WTC11 (cell line): ENCODE measurements at regions not wholly inside any gene's neighbourhood (a gene's known extent, or its start where the extent isn't known, plus 50 kb on each side); places are given as distances from the start of the nearest gene placed in this dataset.

Experiments used
- GABPB1 ChIP-seq: sonication (generic); formaldehyde crosslinking; IDR thresholded peaks from 2 replicates; pipeline ENCODE4 v1.8.1; 2023; ENCODE audit warnings: mild to moderate bottlenecking, missing genetic modification reagents
- KAT7 ChIP-seq: sonication (generic); formaldehyde crosslinking; IDR thresholded peaks from 2 replicates; pipeline ENCODE4 v1.8.1; 2023; ENCODE audit warnings: missing genetic modification reagents, mild to moderate bottlenecking, borderline replicate concordance
- NR3C1 ChIP-seq: sonication (generic); formaldehyde crosslinking; conservative IDR thresholded peaks from 2 replicates; pipeline ENCODE4 v1.8.1; 2023; ENCODE audit warnings: low read depth, mild to moderate bottlenecking, missing genetic modification reagents
- SMAD3 ChIP-seq: sonication (generic); formaldehyde crosslinking; IDR thresholded peaks from 2 replicates; pipeline ENCODE4 v1.8.0; 2022; ENCODE audit warnings: missing genetic modification reagents, mild to moderate bottlenecking, borderline replicate concordance
- SMAD4 ChIP-seq: sonication (generic); formaldehyde crosslinking; IDR thresholded peaks from 2 replicates; pipeline ENCODE4 v1.8.0; 2022; ENCODE audit warnings: mild to moderate bottlenecking, missing genetic modification reagents
- TF ChIP-seq, protein P1 (sequence below): fragments of 200-600 bp; IDR thresholded peaks from 2 replicates; pipeline ENCODE4 v1.8.0; 2022; ENCODE audit warnings: antibody characterized with exemption
- TF ChIP-seq, protein P2 (sequence below): sonication (generic); formaldehyde crosslinking; IDR thresholded peaks from 2 replicates; pipeline ENCODE4 v1.8.1; 2023; ENCODE audit warnings: mild to moderate bottlenecking, missing genetic modification reagents, moderate library complexity
- TF ChIP-seq, protein P3 (sequence below): sonication (generic); formaldehyde crosslinking; conservative IDR thresholded peaks from 2 replicates; pipeline ENCODE4 v1.8.1; 2022; ENCODE audit warnings: mild to moderate bottlenecking, missing genetic modification reagents
- TF ChIP-seq, protein P4 (sequence below): sonication (generic); formaldehyde crosslinking; IDR thresholded peaks from 2 replicates; pipeline ENCODE4 v1.8.1; 2022; ENCODE audit warnings: low read depth, mild to moderate bottlenecking, moderate library complexity, missing genetic modification reagents, borderline replicate concordance
- TF ChIP-seq, protein P5 (sequence below): sonication (generic); formaldehyde crosslinking; IDR thresholded peaks from 2 replicates; pipeline ENCODE4 v1.8.1; 2023; ENCODE audit warnings: mild to moderate bottlenecking, moderate library complexity, missing genetic modification reagents

DNA sequence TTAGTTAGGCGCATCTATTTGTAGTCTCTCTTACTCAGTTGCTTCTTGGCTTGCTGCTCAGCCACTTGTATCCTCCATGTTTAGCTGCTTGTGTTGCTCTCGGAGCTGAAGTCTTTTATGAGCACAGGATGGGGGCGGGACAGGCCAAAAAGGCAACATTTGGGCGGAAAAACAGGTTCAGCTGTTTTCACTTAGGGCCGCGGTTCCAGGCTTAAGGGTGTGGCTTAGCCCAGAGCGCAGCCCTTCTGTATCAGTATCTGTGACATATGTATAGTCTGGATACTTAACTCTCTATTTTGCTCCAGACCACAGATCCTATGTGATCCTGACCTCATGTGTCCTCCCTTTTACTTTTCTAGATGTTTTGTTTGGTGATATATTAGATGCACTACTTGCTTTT lies 763.5 kb downstream of the SUCLG1 start:
- TF ChIP-seq GABPB1 (CRISPR knock-in tag), result no peak
- TF ChIP-seq, protein P1, sequence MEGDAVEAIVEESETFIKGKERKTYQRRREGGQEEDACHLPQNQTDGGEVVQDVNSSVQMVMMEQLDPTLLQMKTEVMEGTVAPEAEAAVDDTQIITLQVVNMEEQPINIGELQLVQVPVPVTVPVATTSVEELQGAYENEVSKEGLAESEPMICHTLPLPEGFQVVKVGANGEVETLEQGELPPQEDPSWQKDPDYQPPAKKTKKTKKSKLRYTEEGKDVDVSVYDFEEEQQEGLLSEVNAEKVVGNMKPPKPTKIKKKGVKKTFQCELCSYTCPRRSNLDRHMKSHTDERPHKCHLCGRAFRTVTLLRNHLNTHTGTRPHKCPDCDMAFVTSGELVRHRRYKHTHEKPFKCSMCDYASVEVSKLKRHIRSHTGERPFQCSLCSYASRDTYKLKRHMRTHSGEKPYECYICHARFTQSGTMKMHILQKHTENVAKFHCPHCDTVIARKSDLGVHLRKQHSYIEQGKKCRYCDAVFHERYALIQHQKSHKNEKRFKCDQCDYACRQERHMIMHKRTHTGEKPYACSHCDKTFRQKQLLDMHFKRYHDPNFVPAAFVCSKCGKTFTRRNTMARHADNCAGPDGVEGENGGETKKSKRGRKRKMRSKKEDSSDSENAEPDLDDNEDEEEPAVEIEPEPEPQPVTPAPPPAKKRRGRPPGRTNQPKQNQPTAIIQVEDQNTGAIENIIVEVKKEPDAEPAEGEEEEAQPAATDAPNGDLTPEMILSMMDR, result no peak
- TF ChIP-seq, protein P2, sequence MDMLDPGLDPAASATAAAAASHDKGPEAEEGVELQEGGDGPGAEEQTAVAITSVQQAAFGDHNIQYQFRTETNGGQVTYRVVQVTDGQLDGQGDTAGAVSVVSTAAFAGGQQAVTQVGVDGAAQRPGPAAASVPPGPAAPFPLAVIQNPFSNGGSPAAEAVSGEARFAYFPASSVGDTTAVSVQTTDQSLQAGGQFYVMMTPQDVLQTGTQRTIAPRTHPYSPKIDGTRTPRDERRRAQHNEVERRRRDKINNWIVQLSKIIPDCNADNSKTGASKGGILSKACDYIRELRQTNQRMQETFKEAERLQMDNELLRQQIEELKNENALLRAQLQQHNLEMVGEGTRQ (CRISPR knock-in tag), result no peak
- TF ChIP-seq, protein P3, sequence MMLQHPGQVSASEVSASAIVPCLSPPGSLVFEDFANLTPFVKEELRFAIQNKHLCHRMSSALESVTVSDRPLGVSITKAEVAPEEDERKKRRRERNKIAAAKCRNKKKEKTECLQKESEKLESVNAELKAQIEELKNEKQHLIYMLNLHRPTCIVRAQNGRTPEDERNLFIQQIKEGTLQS (CRISPR knock-in tag), result no peak
- no peak for TF ChIP-seq SMAD3
- no peak for TF ChIP-seq NR3C1 (CRISPR knock-in tag)
- no peak for TF ChIP-seq KAT7 (CRISPR knock-in tag)
- TF ChIP-seq, protein P4, sequence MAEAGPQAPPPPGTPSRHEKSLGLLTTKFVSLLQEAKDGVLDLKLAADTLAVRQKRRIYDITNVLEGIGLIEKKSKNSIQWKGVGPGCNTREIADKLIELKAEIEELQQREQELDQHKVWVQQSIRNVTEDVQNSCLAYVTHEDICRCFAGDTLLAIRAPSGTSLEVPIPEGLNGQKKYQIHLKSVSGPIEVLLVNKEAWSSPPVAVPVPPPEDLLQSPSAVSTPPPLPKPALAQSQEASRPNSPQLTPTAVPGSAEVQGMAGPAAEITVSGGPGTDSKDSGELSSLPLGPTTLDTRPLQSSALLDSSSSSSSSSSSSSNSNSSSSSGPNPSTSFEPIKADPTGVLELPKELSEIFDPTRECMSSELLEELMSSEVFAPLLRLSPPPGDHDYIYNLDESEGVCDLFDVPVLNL (CRISPR knock-in tag), result no peak
- no peak for TF ChIP-seq SMAD4 (CRISPR knock-in tag)
- TF ChIP-seq, protein P5, sequence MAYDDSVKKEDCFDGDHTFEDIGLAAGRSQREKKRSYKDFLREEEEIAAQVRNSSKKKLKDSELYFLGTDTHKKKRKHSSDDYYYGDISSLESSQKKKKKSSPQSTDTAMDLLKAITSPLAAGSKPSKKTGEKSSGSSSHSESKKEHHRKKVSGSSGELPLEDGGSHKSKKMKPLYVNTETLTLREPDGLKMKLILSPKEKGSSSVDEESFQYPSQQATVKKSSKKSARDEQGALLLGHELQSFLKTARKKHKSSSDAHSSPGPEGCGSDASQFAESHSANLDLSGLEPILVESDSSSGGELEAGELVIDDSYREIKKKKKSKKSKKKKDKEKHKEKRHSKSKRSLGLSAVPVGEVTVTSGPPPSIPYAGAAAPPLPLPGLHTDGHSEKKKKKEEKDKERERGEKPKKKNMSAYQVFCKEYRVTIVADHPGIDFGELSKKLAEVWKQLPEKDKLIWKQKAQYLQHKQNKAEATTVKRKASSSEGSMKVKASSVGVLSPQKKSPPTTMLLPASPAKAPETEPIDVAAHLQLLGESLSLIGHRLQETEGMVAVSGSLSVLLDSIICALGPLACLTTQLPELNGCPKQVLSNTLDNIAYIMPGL (CRISPR knock-in tag), result no peak
